NB4 (cell line): ENCODE measurements at regions not wholly inside any gene's neighbourhood (a gene's known extent, or its start where the extent isn't known, plus 50 kb on each side); places are given as distances from the start of the nearest gene placed in this dataset.

ENCODE experiments used
- DNase-seq: peaks from one replicate; pipeline ENCODE4 v3.0.0; 2010; ENCODE audit warnings: low read depth
- H3K4me3 ChIP-seq: one replicate; pipeline ENCODE4 v1.5.1; 2011; ENCODE audit warnings: mild to moderate bottlenecking, low read depth, low read length, moderate library complexity
- MYC ChIP-seq: IDR thresholded peaks from 2 replicates; pipeline ENCODE4 v1.6.1; 2011; ENCODE audit warnings: low read depth, low read length
- POLR2A ChIP-seq: IDR thresholded peaks from 2 replicates; pipeline ENCODE4 v1.6.1; 2011; ENCODE audit warnings: mild to moderate bottlenecking; ENCODE audit not compliant: insufficient read length; ENCODE audit errors: extremely low read depth
- TF ChIP-seq, protein P1 (sequence below): IDR thresholded peaks from 2 replicates; pipeline ENCODE4 v1.6.1; 2011; ENCODE audit warnings: low read depth, low read length
- TF ChIP-seq, protein P2 (sequence below): IDR thresholded peaks from one replicate; pipeline ENCODE4 v1.5.1; 2012; ENCODE audit warnings: low read depth, low read length

DNA sequence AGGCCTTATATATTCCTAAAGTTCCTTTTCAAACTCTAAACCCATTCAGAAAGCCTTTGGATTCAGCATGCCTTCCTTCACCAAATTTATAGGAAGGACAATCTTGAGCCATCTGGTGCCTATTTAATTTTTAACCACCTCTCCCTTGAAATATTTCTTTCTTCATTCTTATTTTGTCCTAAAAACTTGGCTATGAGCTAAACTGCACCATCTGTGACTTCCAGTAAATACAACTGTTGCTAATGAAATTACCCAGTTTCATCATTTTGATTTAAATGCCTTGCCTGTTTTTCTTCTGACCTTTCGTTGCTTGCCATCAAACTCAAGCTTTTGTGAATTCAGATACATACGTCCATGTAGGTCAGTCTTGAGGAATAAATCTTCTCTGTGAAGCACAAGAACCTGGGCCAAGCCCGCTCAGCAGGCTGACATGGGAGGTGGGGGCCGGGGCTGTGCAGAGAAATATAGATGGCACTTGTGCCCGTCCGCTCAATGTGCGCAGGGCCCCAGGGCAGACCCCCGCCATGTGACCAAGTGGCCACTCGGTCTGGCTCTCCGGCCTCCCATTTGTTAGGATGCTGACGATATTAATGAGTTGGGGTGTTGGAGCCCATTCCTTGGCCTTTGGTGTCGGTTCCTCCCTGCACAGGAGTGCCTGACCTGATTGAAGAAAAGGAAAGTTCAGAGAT, 335.9 kb downstream of the VPS13C start:
- no peak overlapping the region for H3K4me3 ChIP-seq
- no peak for DNase-seq
- TF ChIP-seq MYC: no peak
- TF ChIP-seq, protein P1, sequence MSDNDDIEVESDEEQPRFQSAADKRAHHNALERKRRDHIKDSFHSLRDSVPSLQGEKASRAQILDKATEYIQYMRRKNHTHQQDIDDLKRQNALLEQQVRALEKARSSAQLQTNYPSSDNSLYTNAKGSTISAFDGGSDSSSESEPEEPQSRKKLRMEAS: no peak
- TF ChIP-seq, protein P2, sequence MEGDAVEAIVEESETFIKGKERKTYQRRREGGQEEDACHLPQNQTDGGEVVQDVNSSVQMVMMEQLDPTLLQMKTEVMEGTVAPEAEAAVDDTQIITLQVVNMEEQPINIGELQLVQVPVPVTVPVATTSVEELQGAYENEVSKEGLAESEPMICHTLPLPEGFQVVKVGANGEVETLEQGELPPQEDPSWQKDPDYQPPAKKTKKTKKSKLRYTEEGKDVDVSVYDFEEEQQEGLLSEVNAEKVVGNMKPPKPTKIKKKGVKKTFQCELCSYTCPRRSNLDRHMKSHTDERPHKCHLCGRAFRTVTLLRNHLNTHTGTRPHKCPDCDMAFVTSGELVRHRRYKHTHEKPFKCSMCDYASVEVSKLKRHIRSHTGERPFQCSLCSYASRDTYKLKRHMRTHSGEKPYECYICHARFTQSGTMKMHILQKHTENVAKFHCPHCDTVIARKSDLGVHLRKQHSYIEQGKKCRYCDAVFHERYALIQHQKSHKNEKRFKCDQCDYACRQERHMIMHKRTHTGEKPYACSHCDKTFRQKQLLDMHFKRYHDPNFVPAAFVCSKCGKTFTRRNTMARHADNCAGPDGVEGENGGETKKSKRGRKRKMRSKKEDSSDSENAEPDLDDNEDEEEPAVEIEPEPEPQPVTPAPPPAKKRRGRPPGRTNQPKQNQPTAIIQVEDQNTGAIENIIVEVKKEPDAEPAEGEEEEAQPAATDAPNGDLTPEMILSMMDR: no peak
- no peak for TF ChIP-seq POLR2A

DNA sequence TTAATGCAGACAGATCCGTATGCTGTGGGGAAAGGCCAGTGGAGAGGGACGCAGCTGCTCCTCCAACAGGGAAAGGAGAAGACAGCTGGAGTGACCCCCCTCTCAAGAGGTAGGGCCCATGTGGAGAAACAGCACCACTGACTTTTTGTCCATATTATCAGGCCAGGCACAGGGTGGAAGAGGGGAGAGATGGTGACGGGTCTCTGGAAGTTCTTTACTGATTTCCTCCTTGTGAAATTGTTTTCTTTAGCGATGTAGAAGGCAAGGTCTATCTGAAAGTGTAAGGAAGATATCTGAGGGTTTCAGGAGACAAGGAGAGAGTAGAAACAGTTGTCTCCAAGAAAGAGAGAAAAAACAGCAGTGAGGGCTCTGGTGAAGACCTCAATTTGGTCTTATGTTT, 338.8 kb downstream of the VPS13C start:
- H3K4me3 ChIP-seq: no peak overlapping the region

DNA sequence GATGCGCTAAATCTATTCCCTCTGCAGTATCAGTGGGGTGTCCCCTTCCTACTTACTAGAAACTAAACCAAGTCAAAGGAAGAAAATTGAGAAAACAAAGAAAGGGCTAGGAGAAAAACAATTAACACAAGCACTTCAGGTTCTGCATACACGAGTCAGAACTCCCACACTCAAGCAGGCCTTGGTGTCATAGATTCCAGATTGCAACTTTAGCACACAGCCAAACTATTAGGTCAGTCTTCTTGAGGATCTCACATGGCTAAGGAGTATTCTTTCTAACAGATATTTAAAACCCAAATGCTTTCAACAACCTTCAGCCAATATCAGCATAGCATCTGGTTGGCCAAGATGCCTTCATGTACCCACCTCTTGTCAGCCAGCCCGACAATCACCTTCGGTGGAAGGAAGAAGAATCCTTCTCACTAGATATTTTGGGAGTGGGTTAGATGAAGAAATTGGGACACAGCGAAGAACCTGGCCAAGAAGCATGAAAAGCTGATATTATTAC, 340.0 kb downstream of the VPS13C start:
- DNase-seq: no peak
- no peak for TF ChIP-seq MYC
- TF ChIP-seq, protein P1: no peak
- TF ChIP-seq, protein P2: no peak
- TF ChIP-seq POLR2A: no peak
- no peak overlapping the region for H3K4me3 ChIP-seq

More for the DNA sequence above, 338.8 kb downstream of the VPS13C start:
- no peak for TF ChIP-seq MYC
- TF ChIP-seq, protein P2: no peak
- TF ChIP-seq POLR2A: no peak
- TF ChIP-seq, protein P1: no peak
- no peak for DNase-seq

DNA sequence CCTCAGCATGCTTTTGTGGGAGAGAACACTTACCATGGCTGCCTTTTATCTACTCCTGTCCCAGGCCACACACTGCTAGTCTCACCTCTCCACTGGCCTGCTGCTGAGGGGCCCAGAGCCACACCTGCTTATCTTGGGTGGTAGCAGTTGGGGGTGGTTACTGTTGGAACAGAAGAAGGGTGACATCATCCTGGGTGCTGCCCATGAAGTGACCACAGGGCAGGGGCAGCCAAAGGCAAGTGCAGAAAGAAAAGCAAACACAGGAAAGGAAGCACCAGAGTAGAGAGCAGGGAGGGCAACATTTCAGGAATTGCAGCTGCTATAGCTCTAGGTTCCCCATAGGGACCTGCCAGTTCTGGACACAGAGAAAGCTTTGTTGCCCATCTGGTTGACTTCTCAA, 345.2 kb downstream of the VPS13C start:
- H3K4me3 ChIP-seq: no peak overlapping the region
- TF ChIP-seq POLR2A: no peak
- no peak for TF ChIP-seq MYC
- TF ChIP-seq, protein P2: no peak
- TF ChIP-seq, protein P1: no peak
- DNase-seq: no peak

DNA sequence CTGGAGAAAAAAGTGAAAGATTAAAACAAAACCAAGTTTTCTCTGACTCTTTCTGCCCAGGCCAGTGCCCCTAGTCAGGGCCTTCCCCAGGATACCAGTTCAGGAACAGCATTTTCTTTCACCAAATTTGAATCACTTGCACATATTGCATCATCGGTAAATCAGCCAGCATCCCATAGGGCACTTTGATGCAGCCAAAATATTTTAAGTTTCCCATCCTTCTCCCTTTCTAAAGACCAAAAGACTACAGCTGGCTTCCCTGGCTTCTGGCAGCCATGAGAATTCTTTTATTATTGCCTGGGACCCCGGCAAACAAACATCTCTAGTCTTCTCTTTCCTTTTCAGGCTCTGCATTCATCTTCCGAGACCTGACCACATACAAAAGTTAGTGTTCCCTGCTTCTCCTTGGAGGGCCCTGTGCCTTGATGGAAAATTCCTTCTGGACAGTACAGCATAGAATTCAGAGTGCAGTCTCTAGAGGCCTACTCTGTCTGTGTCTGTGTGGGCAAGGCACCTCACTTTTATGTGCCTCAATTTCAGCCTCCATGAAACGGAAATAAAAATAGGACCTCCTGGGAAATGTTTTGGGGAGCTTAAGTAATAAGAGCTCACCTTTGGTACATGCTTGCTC, 348.0 kb downstream of the VPS13C start:
- no peak for TF ChIP-seq POLR2A
- TF ChIP-seq, protein P2: no peak
- no peak for TF ChIP-seq MYC
- TF ChIP-seq, protein P1: no peak
- no peak for DNase-seq
- H3K4me3 ChIP-seq: no peak overlapping the region
